ENCODE measurements at regions not wholly inside any gene's neighbourhood (a gene's known extent, or its start where the extent isn't known, plus 50 kb on each side); places are given as distances from the start of the nearest gene placed in this dataset.

- POLR2A ChIA-PET (ENCODE audit: low non-redundant PET) = interaction anchor here (0.5 kb wide), 1 partner anchor 49 kb away, joined by 3 read pairs; no protein-coding TSS in a partner anchor
Observed at GRCh38 chr14:53524391-53524790, 371.3 kb upstream of the DDHD1 start.

DNA sequence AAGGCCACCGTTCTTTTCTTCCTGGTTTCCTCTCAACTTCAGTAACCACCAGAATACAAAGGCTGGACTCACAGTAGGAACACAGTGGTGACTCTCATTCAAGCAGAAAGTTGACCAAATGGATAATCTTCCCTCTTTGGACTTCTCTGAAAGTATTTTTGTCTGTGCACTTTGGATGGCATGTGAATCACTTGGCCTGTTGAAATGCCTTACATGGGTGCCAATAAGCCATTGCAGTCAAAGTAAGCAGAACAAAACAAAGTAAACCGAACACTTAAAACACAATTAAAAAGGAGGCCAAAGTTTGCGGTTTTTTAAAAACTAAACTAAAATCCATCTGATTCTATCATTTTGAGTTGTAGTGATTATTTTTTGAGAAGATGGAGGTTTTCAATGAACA, 370.1 kb upstream of the DDHD1 start:
- no peak for DNase-seq (ENCODE audit: low spot score)
- no peak overlapping the region for H3K27ac ChIP-seq
- CTCF ChIA-PET = no interaction called here
- TF ChIP-seq, protein P1, sequence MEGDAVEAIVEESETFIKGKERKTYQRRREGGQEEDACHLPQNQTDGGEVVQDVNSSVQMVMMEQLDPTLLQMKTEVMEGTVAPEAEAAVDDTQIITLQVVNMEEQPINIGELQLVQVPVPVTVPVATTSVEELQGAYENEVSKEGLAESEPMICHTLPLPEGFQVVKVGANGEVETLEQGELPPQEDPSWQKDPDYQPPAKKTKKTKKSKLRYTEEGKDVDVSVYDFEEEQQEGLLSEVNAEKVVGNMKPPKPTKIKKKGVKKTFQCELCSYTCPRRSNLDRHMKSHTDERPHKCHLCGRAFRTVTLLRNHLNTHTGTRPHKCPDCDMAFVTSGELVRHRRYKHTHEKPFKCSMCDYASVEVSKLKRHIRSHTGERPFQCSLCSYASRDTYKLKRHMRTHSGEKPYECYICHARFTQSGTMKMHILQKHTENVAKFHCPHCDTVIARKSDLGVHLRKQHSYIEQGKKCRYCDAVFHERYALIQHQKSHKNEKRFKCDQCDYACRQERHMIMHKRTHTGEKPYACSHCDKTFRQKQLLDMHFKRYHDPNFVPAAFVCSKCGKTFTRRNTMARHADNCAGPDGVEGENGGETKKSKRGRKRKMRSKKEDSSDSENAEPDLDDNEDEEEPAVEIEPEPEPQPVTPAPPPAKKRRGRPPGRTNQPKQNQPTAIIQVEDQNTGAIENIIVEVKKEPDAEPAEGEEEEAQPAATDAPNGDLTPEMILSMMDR (conservative IDR thresholded peaks at IDR 0.05; ENCODE audit: low read depth) = no peak
- POLR2A ChIA-PET (ENCODE audit: low non-redundant PET) = no interaction called here

More at GRCh38 chr14:53524391-53524790, 371.3 kb upstream of the DDHD1 start:
- no peak for DNase-seq (ENCODE audit: low spot score)
- CTCF ChIA-PET = no interaction called here
- TF ChIP-seq, protein P1 (conservative IDR thresholded peaks at IDR 0.05; ENCODE audit: low read depth) = no peak
- no peak overlapping the region for H3K27ac ChIP-seq

DNA sequence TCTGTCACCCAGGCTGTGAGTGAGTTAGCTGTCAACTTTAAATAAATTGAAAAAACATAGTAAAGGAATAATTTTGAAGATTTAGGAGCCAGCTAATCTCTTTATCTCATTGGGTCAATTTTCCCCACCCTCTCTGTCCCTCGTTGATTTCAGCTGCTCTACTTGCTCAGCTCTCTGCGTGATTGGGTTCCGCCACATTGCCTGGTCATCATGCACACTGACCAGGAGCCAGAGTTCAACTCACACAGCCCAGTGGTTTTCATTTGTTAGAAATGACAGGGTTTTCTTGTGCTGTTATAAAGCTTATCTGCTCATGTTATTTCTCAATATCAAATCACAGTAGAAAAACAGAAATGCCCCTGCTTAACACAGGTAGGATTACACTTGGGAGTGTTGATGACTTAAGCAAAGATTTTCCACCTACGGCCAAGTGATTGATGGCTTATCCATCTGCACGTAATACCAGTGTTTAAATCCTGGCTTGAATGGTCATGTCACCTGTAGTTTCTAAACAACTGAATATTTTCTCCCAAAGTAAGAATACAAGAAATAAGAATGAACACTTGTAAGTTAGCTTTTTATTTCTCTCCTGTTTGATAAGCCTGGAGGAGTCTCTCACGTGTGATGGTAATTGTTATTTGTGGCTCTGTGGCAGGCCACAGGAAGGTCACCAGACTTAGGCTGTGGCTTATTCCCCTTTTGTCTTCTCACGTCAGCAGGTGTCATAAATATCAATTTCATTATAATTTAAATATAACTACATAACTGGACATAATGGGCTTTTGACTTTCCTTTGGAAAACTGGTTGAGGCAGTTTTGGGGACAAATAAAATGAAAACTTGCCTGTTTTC, 367.2 kb upstream of the DDHD1 start:
- TF ChIP-seq, protein P1 (conservative IDR thresholded peaks at IDR 0.05; ENCODE audit: low read depth) = no peak
- no peak overlapping the region for H3K27ac ChIP-seq
- ChIA-PET CTCF (no interaction called here), POLR2A (ENCODE audit: low non-redundant PET) (no interaction called here)
- no peak for DNase-seq (ENCODE audit: low spot score)

GRCh38 chr14:53519137-53519536, 366.0 kb upstream of the DDHD1 start:
- DNase-seq (ENCODE audit: low spot score) = no peak
- CTCF ChIA-PET = no interaction called here
- POLR2A ChIA-PET (ENCODE audit: low non-redundant PET) = no interaction called here

DNA sequence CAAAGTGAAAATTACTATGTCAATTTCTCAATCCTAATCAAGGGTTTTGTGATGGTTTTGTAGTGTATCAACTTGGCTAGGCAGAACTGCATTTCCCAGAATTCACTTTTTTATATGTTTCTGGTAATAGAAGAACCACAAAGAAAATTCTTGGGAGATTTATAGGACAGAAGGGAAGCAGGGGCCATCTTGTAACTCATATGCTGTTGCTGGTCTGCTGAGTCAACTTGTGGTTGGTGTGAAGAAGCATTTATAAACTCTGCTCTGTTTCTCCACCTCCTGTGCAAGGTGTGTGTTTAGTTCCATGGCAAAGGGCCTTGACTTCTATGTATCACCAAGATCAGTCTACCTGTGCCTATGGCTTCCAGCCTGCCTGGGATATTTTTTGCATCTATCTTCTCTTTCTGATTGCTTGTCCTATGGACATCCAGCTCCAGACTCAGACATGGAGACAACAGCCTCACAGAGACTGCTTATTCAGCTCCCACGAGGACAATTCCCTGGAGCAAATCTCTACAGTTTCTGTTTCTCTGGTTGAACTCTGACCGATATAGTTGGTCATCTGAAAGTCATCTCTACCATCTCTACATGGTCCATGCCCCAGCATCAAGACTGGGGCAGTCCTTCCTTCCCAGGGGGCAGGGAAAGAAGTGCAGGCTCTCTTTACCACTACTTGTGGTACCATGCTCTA, 364.3 kb upstream of the DDHD1 start:
- TF ChIP-seq, protein P1 (conservative IDR thresholded peaks at IDR 0.05; ENCODE audit: low read depth) = no peak
- DNase-seq (ENCODE audit: low spot score) = no peak
- ChIA-PET POLR2A (ENCODE audit: low non-redundant PET) (no interaction called here), CTCF (no interaction called here)
- H3K27ac ChIP-seq = no peak overlapping the region

More at GRCh38 chr14:53519137-53519536, 366.0 kb upstream of the DDHD1 start:
- TF ChIP-seq, protein P1 (conservative IDR thresholded peaks at IDR 0.05; ENCODE audit: low read depth) = no peak
- no peak overlapping the region for H3K27ac ChIP-seq

- POLR2A ChIA-PET (ENCODE audit: low non-redundant PET) = no interaction called here
- DNase-seq (ENCODE audit: low spot score) = no peak
- CTCF ChIA-PET = no interaction called here
- TF ChIP-seq, protein P1 (conservative IDR thresholded peaks at IDR 0.05; ENCODE audit: low read depth) = no peak
- no peak overlapping the region for H3K27ac ChIP-seq
Observed at GRCh38 chr14:53516261-53516774, 363.2 kb upstream of the DDHD1 start.
